Suppressor macrophage treated with lipopolysaccharide for 1 hour (primary cell): ENCODE measurements at regions not wholly inside any gene's neighbourhood (a gene's known extent, or its start where the extent isn't known, plus 50 kb on each side); places are given as distances from the start of the nearest gene placed in this dataset.
"Not testable (repeated sequence)": the region's sequence is repeated elsewhere in the genome, so short reads cannot be mapped to it uniquely, and the experiment has no call there.

Experiments
- DNase-seq, 3 donors: peaks; one replicate each; pipeline ENCODE4 v3.0.0-alpha.2; 2020 to 2022

DNA sequence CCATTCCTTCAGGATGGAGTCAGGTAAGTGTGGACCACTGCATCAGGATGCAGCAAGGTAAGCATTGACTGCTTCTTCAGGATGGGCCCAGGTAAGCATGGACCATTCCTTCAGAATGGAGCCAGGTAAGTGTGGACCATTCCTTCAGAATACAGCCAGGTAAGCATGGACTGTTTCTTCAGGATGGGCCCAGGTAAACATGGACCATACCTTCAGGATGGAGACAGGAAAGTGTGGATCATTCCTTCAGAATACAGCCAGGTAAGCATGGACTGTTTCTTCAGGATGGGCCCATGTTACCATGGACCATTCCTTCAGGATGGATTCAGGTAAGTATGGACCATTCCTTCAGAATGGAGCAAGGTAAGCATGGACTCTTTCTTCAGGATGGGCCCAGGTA, 89.4 kb upstream of the SPACA7 start:
- DNase-seq = not testable (repeated sequence)

DNA sequence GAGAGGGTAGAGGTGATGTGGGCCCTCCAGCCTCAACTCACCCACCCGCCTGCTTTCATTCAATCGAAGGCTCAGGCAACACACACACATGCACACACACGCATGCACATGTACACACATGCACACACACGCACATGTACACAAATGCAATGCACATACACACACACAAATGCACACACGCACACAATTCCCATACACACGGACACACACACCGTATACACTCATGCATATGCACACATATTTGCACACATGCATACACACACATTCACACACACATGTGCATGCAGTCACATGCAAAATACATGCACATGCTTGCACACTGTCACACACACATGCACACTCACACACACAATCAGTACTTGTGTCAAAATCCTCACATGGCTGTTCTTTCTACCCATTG, 55.9 kb upstream of the SPACA7 start:
- no peak for DNase-seq

DNA sequence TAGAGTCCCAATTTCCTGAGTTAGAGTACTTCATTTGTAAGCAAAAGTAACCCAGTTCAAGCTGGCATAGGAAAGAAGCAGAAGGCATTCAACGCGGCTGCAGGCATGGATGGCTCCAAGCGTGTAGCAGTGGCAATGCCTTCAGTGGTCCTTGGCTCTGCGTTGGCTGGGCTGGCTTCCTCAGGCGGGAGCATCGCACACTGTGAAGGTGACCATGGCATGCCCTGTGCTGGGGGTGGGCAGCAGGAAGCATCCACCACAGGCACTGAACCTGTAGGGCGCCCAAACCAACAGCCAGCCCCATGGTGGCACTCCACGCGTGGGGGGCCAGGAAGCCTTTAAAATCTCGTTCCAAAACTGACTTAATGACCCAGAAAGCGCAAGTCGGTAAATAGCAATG, 53.6 kb upstream of the SPACA7 start:
- no peak for DNase-seq

DNA sequence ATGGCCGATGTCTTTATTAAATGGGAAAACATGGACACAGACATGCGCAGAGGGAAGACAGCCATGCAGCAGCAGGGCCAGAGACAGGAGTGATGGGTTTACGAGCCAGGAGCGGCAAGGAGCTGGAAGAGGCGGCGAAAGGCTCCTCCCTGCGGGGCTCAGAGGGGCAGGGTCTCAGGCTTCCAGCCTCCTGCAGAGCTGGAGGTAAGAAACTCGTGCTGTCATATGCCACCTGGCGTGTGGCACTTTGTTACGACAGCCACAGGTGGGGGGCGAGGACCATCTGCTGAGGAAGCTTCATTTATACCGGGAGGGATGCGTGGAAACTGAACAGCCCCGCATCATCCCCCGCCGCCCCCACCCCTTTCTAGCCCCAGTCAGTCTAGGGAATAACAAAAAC, 52.0 kb upstream of the SPACA7 start:
- no peak for DNase-seq

DNA sequence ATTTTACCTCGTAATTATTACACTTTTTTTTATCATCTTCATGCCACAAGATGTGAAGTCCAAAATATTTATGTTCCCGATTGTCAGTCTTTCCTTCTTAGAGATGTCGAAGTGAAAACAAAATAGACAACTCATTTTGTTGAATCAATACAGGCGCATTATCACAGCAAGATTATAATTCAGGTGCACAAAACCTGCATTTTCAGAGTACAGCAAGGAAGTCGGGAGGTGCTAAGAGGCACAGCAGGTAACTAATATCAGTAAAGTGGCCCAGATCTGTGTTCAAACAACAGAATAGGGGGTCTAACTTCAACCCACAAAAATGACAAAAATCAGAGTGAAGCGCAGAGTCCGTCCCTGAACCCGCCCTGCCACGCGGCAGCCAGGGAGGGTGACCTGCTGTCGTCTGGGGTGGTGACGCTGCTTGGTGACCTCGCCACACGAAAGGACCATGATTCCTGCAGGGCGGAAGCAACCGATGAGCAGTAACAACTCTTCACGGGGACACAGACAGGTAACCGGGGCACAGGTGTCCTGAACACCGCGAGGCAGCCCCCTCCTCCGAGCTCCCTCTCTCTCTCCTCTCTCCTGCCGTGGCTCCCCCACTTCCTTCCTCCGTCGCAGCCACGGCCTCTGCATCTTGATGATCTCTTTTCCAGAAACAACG, 50.9 kb upstream of the SPACA7 start:
- DNase-seq = no peak

DNA sequence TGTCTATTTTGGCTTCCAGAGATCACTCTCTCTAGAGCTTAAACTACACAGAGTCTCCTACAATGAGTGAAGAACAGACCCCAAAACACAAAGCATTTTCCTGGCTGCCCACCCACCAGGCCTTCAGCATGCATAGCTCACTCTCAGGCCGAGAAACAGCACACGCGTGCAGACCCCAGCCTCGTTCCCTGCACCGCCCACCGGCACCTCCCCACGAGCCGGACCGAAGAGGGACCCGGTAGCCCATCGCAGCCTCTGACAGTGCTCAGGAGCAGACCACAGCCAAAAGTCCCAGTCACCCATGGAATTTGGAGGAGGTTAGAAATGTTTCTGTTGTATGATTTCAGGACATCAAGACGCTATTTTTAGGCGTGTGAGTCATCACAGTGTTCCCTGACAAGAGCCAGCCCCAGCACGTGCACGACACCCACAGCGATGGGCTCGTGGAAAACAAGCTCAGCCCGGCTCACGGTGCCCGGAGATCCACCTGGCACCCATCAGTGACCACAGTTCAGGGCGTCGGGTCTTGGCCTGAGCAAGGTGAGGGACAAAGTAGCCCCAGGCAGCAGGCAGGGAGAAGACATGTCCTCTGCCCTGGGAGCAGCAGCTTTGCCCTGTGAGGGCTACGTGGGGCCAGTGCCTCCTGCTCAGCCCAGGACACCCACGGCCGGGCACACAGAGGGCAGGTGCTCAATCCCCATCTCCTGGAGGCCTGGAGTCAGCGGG, 50.1 kb upstream of the SPACA7 start:
- no peak for DNase-seq
